ENCODE measurements at regions not wholly inside any gene's neighbourhood (a gene's known extent, or its start where the extent isn't known, plus 50 kb on each side); places are given as distances from the start of the nearest gene placed in this dataset.

DNA sequence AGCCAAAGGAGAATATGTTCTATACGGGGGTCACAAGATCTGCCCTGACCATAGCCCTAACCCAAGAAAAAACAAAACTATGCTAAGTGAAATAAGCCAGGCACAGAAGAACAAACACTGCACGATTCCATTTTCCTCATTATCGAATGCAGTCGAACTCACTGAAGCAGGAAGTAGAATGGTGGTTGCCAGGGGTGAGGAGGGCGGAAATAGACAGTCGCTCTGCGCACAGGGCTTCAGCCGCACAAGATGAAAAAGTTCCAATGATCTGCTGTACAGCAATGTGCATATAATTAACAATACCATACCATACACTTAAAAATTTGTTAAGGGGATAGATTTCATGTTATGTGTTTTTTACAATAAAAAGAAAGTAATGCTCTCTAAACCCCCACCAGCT lies 257.7 kb downstream of the TXNL1 start:
- no peak for DNase-seq (ENCODE audit: low read depth)

GRCh38 chr18:56379256-56379655 lies 259.1 kb downstream of the TXNL1 start:
- no peak for DNase-seq (ENCODE audit: low read depth)
- no peak for TF ChIP-seq CTCF (IDR thresholded peaks at IDR 0.05; ENCODE audit: insufficient read depth, low read depth, low read length, missing control alignments)
- no peak overlapping the region for H3K4me3 ChIP-seq (ENCODE audit: low read length)

More for the DNA sequence above, 257.7 kb downstream of the TXNL1 start:
- H3K4me3 ChIP-seq (ENCODE audit: low read length), result no peak overlapping the region
- TF ChIP-seq CTCF (IDR thresholded peaks at IDR 0.05; ENCODE audit: insufficient read depth, low read depth, low read length, missing control alignments), result no peak

GRCh38 chr18:56377231-56377630 lies 261.2 kb downstream of the TXNL1 start:
- TF ChIP-seq CTCF (IDR thresholded peaks at IDR 0.05; ENCODE audit: insufficient read depth, low read depth, low read length, missing control alignments), result no peak
- DNase-seq (ENCODE audit: low read depth), result no peak
- no peak overlapping the region for H3K4me3 ChIP-seq (ENCODE audit: low read length)

GRCh38 chr18:56374007-56374655 lies 264.3 kb downstream of the TXNL1 start:
- H3K4me3 ChIP-seq (ENCODE audit: low read length), result no peak overlapping the region
- TF ChIP-seq CTCF (IDR thresholded peaks at IDR 0.05; ENCODE audit: insufficient read depth, low read depth, low read length, missing control alignments), result no peak
- DNase-seq (ENCODE audit: low read depth), result peak; percentile 36

DNA sequence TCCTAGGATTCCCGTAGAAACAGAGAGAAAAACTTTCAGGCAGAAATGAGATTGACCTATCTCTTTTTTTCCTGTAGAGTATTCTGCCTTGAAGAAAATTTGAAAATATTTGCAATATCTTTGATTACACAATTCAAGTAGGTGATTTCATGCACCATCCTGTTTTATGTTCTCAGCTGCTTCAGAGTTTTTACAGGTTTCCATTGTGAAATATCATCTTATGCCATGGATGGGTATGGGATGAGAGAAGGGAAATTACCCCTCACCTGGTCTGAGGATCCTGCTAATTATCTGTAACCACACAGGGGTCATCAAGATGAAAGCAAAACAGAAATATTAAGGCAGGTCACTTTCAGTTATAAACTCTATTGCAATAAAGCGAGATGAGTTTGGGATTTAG lies 264.8 kb downstream of the TXNL1 start:
- DNase-seq (ENCODE audit: low read depth), result peak; percentile 36
- H3K4me3 ChIP-seq (ENCODE audit: low read length), result no peak overlapping the region
- TF ChIP-seq CTCF (IDR thresholded peaks at IDR 0.05; ENCODE audit: insufficient read depth, low read depth, low read length, missing control alignments), result no peak

DNA sequence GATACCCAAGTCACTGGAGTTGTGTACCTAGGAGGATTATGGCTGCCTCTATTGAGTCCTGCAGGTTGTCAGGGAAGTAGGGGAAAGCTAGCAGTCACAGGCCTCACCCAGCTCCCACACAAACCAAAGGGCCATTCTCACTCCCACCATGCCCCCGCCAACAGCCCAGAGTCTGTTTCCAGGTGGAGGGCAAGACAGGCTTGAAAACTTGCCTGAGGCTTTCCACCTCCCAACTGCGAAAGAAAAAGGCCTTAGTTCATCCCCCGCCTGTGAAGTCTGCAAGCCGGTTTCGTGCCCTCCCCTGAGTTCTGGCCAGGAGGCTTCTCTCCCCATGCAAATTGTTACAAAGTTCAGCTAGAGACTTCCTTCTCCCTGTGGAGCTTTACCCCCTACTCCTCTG lies 270.3 kb downstream of the TXNL1 start:
- no peak for TF ChIP-seq CTCF (IDR thresholded peaks at IDR 0.05; ENCODE audit: insufficient read depth, low read depth, low read length, missing control alignments)

GRCh38 chr18:56358608-56359280 lies 279.6 kb downstream of the TXNL1 start:
- peak; percentile 37 for DNase-seq (ENCODE audit: low read depth)
- peak; percentile 37 for TF ChIP-seq CTCF (IDR thresholded peaks at IDR 0.05; ENCODE audit: insufficient read depth, low read depth, low read length, missing control alignments)
- H3K4me3 ChIP-seq (ENCODE audit: low read length), result no peak overlapping the region

More for the DNA sequence above, 270.3 kb downstream of the TXNL1 start:
- no peak for DNase-seq (ENCODE audit: low read depth)
- H3K4me3 ChIP-seq (ENCODE audit: low read length), result no peak overlapping the region
